GM12878 (cell line): ENCODE measurements at regions not wholly inside any gene's neighbourhood (a gene's known extent, or its start where the extent isn't known, plus 50 kb on each side); places are given as distances from the start of the nearest gene placed in this dataset.

Experiments used
- ATAC-seq: fragments of 200-7000 bp; cut with Tn5 transposase; 3 replicates; pipeline ENCODE4 v1.9.1; 2020; ENCODE audit warnings: mild to moderate bottlenecking, moderate library complexity
- BruUV-seq: library from RNA; stranded (reverse); fragments of 400-500 nt; replicated peaks from 2 replicates; lab custom pipeline; 2021; lab: Mats Ljungman, UMichigan
- CTCF ChIA-PET: fragments of 300-600 bp; sonication (Branson Sonifier 250); formaldehyde crosslinking; extraction: SDS; loops from one replicate; lab custom pipeline; 2021; ENCODE audit warnings: inconsistent platforms; lab: Yijun Ruan, JAX
- POLR2A ChIA-PET: fragments of 350-600 bp; formaldehyde crosslinking; extraction: SDS; loops from one replicate; lab custom pipeline; 2021; ENCODE audit warnings: inconsistent platforms; lab: Charles Lee
- RAD21 ChIA-PET: fragments of 300-600 bp; sonication (Branson Sonifier 250); formaldehyde crosslinking; loops from one replicate; lab custom pipeline; 2023; ENCODE audit warnings: antibody characterized with exemption; ENCODE audit not compliant: unreplicated experiment; lab: Charles Lee
- SMC1A ChIA-PET: fragments of 300-600 bp; sonication (Branson Sonifier 250); formaldehyde crosslinking; loops from one replicate; lab custom pipeline; 2023; ENCODE audit not compliant: unreplicated experiment, uncharacterized antibody; lab: Charles Lee
- DNase-seq: peaks from one replicate; pipeline ENCODE4 v3.0.0-alpha.2; 2011; ENCODE audit warnings: low read depth, low spot score
- FAIRE-seq: peaks from 3 replicates; lab custom pipeline; 2011; peaks lifted over from hg19 to GRCh38; lab: Jason Lieb, UNC
- H2AFZ ChIP-seq: 2 replicates; pipeline ENCODE4 v1.6.0; 2011; ENCODE audit warnings: low read depth, low read length, control low read depth; ENCODE audit not compliant: control insufficient read depth
- H3K27ac ChIP-seq: 2 replicates; pipeline ENCODE4 v1.5.1; 2011; ENCODE audit warnings: control low read depth; ENCODE audit not compliant: control insufficient read depth, insufficient read depth
- H3K27me3 ChIP-seq, 2 experiments: replicated peaks in 1 of 2; 2 replicates each; pipeline versions ENCODE4 v1.6.0 to v1.6.1; 2011; ENCODE audit warnings: low read length in 1 of 2; ENCODE audit not compliant: control insufficient read depth in 2 of 2, insufficient read depth in 2 of 2
- H3K36me3 ChIP-seq, 2 experiments: 2 replicates each; pipeline ENCODE4 v1.5.1; 2011; ENCODE audit warnings: low read length in 1 of 2; ENCODE audit not compliant: control insufficient read depth in 2 of 2, insufficient read depth in 2 of 2
- H3K4me1 ChIP-seq: 2 replicates; pipeline ENCODE4 v1.6.1; 2011; ENCODE audit warnings: mild to moderate bottlenecking, low read length, moderate library complexity, mixed read lengths; ENCODE audit not compliant: control insufficient read depth, insufficient read depth
- H3K4me2 ChIP-seq: 2 replicates; pipeline ENCODE4 v1.6.0; 2011; ENCODE audit warnings: control low read depth; ENCODE audit not compliant: control insufficient read depth, insufficient read depth
- H3K4me3 ChIP-seq: fragments of 200-600 bp; sonication (generic); 2 replicates; pipeline ENCODE4 v1.5.1; 2016
- H3K79me2 ChIP-seq: 2 replicates; pipeline ENCODE4 v1.6.0; 2011; ENCODE audit warnings: low read length; ENCODE audit not compliant: control insufficient read depth, insufficient read depth
- H3K9ac ChIP-seq: 2 replicates; pipeline ENCODE4 v1.8.0; 2011; ENCODE audit warnings: low read length, control low read depth, mixed read lengths; ENCODE audit not compliant: control insufficient read depth, insufficient read depth
- H3K9me3 ChIP-seq: replicated peaks from 3 replicates; pipeline ENCODE4 v1.5.1; 2011; ENCODE audit warnings: mild to moderate bottlenecking, low read length; ENCODE audit not compliant: control insufficient read depth, insufficient read depth
- H4K20me1 ChIP-seq: 2 replicates; pipeline ENCODE4 v1.6.0; 2011; ENCODE audit not compliant: control insufficient read depth, insufficient read depth
- BCL11A ChIP-seq: IDR thresholded peaks from 2 replicates; pipeline ENCODE4 v1.6.1; 2011; ENCODE audit warnings: low read depth, low read length
- HDGF ChIP-seq: fragments of 450-650 bp; IDR thresholded peaks from 2 replicates; pipeline ENCODE4 v1.6.1; 2016; ENCODE audit warnings: antibody characterized with exemption
- KLF5 ChIP-seq: fragments of 450-650 bp; IDR thresholded peaks from 2 replicates; pipeline ENCODE4 v1.6.1; 2014; ENCODE audit warnings: mild to moderate bottlenecking; ENCODE audit not compliant: partially characterized antibody
- MYB ChIP-seq: fragments of 150-350 bp; IDR thresholded peaks from 2 replicates; pipeline ENCODE4 v1.6.1; 2014; ENCODE audit warnings: mild to moderate bottlenecking, low read depth, low read length, borderline replicate concordance
- NRF1 ChIP-seq: conservative IDR thresholded peaks from 2 replicates; pipeline ENCODE4 v1.6.1; 2011; ENCODE audit warnings: mild to moderate bottlenecking, low read depth, low read length, improper control_type of control experiment
- PML ChIP-seq: IDR thresholded peaks from 2 replicates; pipeline ENCODE4 v1.6.1; 2012; ENCODE audit warnings: low read length, inconsistent platforms
- SIX5 ChIP-seq: IDR thresholded peaks from 2 replicates; pipeline ENCODE4 v1.6.1; 2011; ENCODE audit warnings: mild to moderate bottlenecking, low read depth, low read length, moderate library complexity; ENCODE audit not compliant: severe bottlenecking
- SREBF2 ChIP-seq: IDR thresholded peaks from 2 replicates; pipeline ENCODE4 v1.6.1; 2012; ENCODE audit warnings: mild to moderate bottlenecking, low read length
- WGBS: methylation state at CpG from one replicate; pipeline ENCODE4 v1.1.6; 2016; ENCODE audit warnings: low lambda C conversion rate; ENCODE audit not compliant: insufficient replicate concordance, insufficient coverage; ENCODE audit errors: missing lambda C conversion rate; 5-methylcytosine and 5-hydroxymethylcytosine counted together
- in situ Hi-C: fragments of 300-500 bp; cut with MboI; formaldehyde crosslinking; loops from 9 replicates; pipeline ENCODE4 v1.14.3; 2018; ENCODE audit warnings: mixed read lengths
- intact Hi-C: fragments of 100-400 bp; cut with micrococcal nuclease; formaldehyde crosslinking; loops from one replicate; pipeline ENCODE4 v1.14.2; 2022; ENCODE audit not compliant: unreplicated experiment
- TF ChIP-seq, protein P1 (sequence below): fragments of 450-650 bp; IDR thresholded peaks from 2 replicates; pipeline ENCODE4 v1.6.1; 2016; ENCODE audit warnings: mild to moderate bottlenecking, moderate library complexity, borderline replicate concordance

- TF ChIP-seq NRF1 (no peak), HDGF (no peak), SIX5 (no peak), KLF5 (no peak), BCL11A (no peak)
- TF ChIP-seq, protein P1, sequence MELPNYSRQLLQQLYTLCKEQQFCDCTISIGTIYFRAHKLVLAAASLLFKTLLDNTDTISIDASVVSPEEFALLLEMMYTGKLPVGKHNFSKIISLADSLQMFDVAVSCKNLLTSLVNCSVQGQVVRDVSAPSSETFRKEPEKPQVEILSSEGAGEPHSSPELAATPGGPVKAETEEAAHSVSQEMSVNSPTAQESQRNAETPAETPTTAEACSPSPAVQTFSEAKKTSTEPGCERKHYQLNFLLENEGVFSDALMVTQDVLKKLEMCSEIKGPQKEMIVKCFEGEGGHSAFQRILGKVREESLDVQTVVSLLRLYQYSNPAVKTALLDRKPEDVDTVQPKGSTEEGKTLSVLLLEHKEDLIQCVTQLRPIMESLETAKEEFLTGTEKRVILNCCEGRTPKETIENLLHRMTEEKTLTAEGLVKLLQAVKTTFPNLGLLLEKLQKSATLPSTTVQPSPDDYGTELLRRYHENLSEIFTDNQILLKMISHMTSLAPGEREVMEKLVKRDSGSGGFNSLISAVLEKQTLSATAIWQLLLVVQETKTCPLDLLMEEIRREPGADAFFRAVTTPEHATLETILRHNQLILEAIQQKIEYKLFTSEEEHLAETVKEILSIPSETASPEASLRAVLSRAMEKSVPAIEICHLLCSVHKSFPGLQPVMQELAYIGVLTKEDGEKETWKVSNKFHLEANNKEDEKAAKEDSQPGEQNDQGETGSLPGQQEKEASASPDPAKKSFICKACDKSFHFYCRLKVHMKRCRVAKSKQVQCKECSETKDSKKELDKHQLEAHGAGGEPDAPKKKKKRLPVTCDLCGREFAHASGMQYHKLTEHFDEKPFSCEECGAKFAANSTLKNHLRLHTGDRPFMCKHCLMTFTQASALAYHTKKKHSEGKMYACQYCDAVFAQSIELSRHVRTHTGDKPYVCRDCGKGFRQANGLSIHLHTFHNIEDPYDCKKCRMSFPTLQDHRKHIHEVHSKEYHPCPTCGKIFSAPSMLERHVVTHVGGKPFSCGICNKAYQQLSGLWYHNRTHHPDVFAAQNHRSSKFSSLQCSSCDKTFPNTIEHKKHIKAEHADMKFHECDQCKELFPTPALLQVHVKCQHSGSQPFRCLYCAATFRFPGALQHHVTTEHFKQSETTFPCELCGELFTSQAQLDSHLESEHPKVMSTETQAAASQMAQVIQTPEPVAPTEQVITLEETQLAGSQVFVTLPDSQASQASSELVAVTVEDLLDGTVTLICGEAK = no peak
Measured at GRCh38 chr13:28555096-28555495, 60.2 kb upstream of the FLT1 start (continued).

DNA sequence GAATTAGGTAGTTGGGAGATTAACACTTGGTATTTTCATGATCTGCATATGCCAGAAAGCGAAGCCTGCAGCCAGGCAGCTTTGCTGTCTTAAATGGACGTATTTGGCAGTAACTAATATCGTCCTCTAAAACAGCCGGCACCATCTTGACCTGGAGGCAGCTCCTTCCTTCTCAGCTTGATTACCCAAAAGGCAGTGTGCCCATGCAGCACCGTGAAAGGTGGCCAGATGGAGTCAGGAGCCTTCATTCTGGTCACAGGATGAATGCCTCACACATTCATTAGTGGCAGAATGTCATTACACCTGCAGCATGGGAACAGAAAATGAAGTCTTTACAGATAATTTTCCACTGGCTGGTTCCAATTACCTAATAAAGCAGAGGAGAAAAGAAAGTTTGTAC is 59.0 kb upstream of the FLT1 start:
- ChIA-PET POLR2A (interaction anchor here (0.6 kb wide), 1 partner anchor 13 kb away, joined by 3 read pairs; no protein-coding TSS in a partner anchor), SMC1A (interaction anchor here (1.2 to 1.8 kb wide), 5 partner anchors 9 to 240 kb away, joined by 3 to 9 read pairs (median 6); no protein-coding TSS in a partner anchor), RAD21 (interaction anchor here (1.3 kb wide), 1 partner anchor 84 kb away, joined by 3 read pairs; no protein-coding TSS in a partner anchor), CTCF (interaction anchor here (0.9 kb wide), 1 partner anchor 78 kb away, joined by 3 read pairs; no protein-coding TSS in a partner anchor)
- H3K27me3 ChIP-seq = no peaks in the 10 kb centered on the region
- no peaks in the 10 kb centered on the region for H3K79me2 ChIP-seq
- WGBS = 56% methylated on average over 5 of the region's 5 CpGs
- FAIRE-seq = no peak
- H3K4me3 ChIP-seq = no peak overlapping the region
- ATAC-seq = no peak
- intact Hi-C loops = no loop called here
- H3K4me2 ChIP-seq = no peak overlapping the region
- H3K4me1 ChIP-seq = no peaks in the 10 kb centered on the region
- no peak for DNase-seq
- no peak overlapping the region for H3K9ac ChIP-seq
- no peaks in the 10 kb centered on the region for H3K9me3 ChIP-seq
- H3K27ac ChIP-seq = no peak overlapping the region
- no peaks in the 10 kb centered on the region for H4K20me1 ChIP-seq
- TF ChIP-seq SREBF2 (no peak), PML (no peak), MYB (no peak)
- no TSS peak for BruUV-seq
- in situ Hi-C loops = no loop called here
- no peak overlapping the region for H2AFZ ChIP-seq
- no peaks in the 10 kb centered on the region for H3K36me3 ChIP-seq
